Esophagus squamous epithelium (tissue), 4 donors: ENCODE measurements at regions not wholly inside any gene's neighbourhood (a gene's known extent, or its start where the extent isn't known, plus 50 kb on each side); places are given as distances from the start of the nearest gene placed in this dataset.

ENCODE experiments used
- CTCF ChIP-seq, 6 experiments: fragments of 450-650 bp in 4 of 6; fragments of 200-600 bp in 2 of 6; sonication (generic) in 2 of 6; IDR thresholded peaks; one replicate each; pipeline ENCODE4 v1.5.1; 2016 to 2019; ENCODE audit warnings: antibody characterized with exemption in 6 of 6, mild to moderate bottlenecking in 4 of 6, moderate library complexity in 4 of 6
- POLR2A ChIP-seq, 4 donors: fragments of 450-650 bp; IDR thresholded peaks; one replicate each; pipeline ENCODE4 v1.6.1; 2017; ENCODE audit warnings: antibody characterized with exemption in 4 of 4, mild to moderate bottlenecking in 4 of 4, moderate library complexity in 3 of 4

- TF ChIP-seq CTCF (IDR thresholded peaks at IDR 0.05) (no peak), POLR2A (IDR thresholded peaks at IDR 0.05) (no peak)
Measured at GRCh38 chr5:57937025-57937424, 454.4 kb upstream of the ACTBL2 start.
